Stimulated activated CD8-positive, alpha-beta memory T cell treated with anti-CD3 and anti-CD28 coated beads, Interleukin-15, amount 100 ng/mL, for 4 hours (primary cell): ENCODE measurements at regions not wholly inside any gene's neighbourhood (a gene's known extent, or its start where the extent isn't known, plus 50 kb on each side); places are given as distances from the start of the nearest gene placed in this dataset.

Experiments
- DNase-seq, 2 donors: peaks; one replicate each; pipeline ENCODE4 v3.0.0-alpha.2; 2020; ENCODE audit warnings: low read depth in 2 of 2

- DNase-seq: no peak
Observed at GRCh38 chr20:59431014-59431413, 130.6 kb downstream of the EDN3 start.

DNA sequence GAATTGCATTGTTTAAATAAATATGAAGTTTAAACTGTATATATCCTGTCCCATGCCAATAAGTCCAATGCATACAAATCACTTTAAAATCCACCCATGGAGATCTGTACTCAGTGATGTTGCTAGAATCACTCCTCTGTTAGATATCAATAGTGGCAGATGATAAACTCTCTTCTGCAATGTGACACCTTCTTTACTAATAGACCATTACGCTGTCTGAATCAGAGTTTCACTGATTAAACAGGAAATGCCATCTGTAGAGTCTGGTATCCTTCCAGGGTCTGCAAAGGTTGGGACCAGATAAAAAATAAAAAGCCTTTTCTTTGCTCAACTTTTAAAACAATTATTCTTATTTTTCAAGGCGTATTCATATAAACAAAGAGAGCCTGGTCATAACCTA, 134.5 kb downstream of the EDN3 start:
- DNase-seq: no peak

GRCh38 chr20:59435518-59435917, 135.1 kb downstream of the EDN3 start:
- DNase-seq: no peak

DNA sequence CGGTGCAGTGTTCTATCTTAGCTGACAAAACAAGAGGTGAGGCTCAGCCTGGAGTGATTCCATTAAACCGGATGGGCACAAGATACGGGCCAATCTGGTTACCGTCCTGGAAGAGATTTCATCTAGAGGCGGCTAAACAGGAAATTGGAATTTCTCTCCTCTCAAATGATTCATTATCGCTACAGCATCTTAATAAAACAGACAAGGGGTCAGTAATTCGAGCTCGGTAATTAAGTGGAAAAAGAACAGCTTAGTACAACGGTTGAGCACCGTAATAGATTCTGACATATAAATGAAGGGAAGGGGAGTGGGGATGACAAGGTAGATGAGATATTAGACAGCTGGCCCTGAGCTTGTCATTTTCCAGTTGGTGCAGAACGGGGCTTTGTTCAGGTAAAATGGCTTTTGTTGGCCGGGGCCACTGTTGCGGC, 137.2 kb downstream of the EDN3 start:
- no peak for DNase-seq

GRCh38 chr20:59438201-59438600, 137.8 kb downstream of the EDN3 start:
- no peak for DNase-seq

GRCh38 chr20:59439243-59439642, 138.8 kb downstream of the EDN3 start:
- DNase-seq: no peak

DNA sequence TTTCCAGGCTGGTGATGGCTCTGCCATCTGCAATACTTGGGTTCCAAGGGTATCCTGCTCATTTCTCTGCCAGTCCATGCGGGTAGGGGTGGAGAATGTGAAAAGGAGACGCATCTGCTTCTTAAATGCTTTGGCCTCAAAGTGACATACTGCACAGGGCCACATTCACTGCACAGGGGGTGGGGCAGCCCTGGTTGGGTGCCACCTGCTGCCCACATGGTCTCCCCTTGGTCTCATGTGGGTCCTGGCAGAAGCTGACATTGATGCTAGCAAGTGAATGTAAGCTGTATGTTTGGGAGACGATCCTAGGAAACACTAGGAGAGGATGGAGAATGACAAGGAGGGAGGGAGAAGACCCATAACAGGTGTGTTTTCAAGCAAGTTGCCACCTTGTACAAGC, 140.9 kb downstream of the EDN3 start:
- DNase-seq: no peak

GRCh38 chr20:59441860-59442810, 141.7 kb downstream of the EDN3 start:
- no peak for DNase-seq

GRCh38 chr20:59443550-59443949, 143.1 kb downstream of the EDN3 start:
- no peak for DNase-seq

DNA sequence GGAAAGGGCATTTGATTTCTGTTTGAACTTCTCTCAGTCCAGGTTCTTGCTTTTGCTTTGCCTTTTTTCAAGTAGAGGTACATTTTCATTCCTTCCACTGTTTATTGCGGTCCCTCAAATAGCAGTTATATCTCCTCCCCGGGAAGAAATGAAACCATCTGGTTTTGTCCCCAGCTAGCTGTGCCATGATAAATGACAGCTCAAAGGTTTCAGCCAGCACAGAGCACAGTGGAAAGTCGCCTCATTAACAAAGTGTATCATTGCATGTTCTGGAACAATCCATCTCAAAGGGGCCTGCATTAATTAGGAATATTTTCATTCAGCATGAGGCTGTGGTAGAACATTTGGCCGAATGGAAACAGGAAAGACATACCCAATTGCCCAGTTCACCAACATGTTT, 146.0 kb downstream of the EDN3 start:
- DNase-seq: no peak

DNA sequence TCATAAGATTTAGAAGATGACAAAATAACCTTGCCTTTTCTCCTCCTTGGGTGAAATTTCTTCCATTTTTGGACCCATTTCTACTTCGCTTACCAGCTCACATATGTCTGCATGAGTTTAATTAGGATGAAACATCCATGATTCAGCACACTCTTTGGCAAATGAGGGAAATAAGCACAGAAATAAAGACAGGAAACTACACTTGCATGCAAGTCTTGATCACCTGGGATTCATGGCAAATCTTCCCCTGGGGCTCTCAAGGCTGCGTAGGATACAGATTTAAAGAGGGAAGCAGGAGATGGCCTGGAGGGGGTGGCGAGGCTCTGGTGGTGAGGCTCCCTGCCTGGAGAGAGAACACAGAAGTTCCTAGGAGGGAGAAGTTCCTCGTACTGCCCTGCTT, 147.8 kb downstream of the EDN3 start:
- no peak for DNase-seq

- DNase-seq: no peak
Observed at GRCh38 chr20:59448851-59449444, 148.5 kb downstream of the EDN3 start.

DNA sequence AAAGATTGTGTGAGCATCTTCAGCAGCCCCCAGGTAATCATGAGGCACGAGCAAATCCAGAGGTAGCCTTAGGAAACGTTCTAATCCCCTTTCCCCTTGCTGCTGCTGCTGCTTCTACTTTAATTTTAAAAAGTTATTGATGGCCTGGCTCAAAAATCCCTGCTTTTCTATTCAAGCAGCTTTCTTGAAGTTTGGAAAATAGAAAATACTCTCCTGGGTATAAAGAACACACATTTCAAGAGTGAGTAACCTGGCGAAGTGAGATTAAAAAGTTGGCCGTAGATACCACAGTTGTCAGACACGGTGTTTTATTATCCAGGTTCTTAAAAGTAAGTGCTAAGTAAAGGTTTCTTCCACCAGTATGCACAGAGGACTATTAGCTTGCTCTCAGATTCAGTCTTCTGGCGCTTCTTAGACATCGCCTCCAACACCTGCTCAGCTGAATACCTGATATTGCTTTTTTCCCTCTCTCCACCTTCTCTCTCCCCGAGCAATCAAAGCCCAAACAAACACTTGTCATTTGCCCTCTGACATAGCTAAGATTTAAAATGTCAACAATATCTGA, 150.7 kb downstream of the EDN3 start:
- no peak for DNase-seq

- DNase-seq: no peak
Observed at GRCh38 chr20:59451641-59452040, 151.2 kb downstream of the EDN3 start.

GRCh38 chr20:59452856-59453255, 151.5 kb upstream of the PHACTR3 start:
- DNase-seq: no peak

DNA sequence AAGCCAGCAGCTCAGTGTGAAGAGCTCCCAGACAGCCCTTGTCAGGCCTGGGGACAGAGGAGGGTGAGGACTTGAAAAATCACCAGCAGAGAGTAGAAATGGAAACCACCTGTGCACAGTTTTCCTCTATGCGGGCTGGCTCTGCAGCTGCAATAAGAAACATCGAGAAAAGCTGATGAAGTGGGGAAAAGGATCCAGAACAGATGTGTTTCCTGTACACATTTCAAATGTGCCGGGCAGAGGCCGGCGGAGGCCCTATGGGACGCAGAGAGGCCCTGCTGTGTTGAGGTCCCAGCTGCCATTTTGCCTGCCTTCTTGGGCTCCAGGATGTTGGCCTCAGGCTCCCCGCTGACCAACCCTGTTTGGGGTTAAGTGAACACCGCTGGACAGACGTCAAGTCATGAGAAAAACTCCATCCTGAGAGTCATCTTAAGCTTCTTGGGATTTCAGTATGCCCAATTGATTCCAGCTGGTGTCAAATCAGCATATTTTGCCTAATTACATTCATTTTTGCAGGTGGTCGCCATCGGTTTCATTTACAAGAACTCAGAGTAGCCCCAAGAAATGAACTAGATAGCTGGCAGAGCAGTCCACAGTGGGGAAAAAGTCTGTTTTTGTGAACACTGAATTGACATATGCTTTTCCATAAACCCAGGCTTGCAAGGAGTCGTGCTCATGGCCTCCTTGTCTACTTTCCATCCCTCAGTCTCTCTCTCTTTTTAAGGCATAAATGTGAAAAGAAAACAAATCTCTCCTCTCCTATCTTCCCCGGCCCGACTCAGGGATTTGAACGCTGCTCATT, 150.4 kb upstream of the PHACTR3 start:
- DNase-seq: no peak

DNA sequence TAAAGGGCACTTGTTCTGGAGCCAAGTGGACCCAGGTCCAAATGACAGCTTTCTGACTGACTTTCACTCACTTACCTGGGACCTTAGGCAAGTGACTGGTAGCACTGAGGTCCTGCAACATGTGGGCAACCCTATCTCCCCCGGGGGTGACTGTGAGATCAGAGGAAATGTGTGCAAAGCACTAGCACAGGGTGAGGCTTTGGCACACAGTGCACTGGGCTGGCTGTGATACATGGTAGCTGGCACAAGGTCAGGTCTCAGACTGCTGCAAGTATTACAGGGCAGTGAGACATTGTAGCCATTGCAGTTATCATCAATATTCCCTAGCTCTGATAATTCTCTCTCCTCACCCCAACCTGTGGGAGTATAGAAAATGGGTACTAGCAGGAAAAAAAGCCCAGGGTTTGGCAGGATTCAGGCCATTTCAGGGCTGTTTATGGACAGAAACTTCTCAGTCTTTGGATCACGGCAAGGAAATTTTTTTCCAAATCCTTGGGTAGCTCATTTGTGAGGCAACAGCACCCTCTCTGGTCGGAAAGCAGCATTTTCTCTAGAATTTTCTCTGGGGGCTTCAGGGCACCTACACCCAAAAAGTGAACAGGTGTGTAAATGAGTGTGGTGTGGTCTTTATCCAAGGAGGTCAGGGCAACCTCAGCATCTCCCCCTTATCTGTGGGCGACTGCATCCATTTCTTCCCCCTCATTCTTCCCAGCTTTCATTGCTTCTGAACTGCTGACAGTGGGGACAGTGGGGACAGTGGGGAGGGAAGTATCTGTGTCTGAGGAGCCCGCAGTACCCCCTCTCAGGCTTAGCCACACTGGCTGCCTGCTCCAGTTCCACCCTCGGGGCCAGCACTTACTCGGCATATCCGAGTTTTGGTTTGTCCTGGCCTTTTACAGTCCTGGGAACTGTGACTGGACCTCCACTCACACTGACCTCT, 148.7 kb upstream of the PHACTR3 start:
- no peak for DNase-seq

DNA sequence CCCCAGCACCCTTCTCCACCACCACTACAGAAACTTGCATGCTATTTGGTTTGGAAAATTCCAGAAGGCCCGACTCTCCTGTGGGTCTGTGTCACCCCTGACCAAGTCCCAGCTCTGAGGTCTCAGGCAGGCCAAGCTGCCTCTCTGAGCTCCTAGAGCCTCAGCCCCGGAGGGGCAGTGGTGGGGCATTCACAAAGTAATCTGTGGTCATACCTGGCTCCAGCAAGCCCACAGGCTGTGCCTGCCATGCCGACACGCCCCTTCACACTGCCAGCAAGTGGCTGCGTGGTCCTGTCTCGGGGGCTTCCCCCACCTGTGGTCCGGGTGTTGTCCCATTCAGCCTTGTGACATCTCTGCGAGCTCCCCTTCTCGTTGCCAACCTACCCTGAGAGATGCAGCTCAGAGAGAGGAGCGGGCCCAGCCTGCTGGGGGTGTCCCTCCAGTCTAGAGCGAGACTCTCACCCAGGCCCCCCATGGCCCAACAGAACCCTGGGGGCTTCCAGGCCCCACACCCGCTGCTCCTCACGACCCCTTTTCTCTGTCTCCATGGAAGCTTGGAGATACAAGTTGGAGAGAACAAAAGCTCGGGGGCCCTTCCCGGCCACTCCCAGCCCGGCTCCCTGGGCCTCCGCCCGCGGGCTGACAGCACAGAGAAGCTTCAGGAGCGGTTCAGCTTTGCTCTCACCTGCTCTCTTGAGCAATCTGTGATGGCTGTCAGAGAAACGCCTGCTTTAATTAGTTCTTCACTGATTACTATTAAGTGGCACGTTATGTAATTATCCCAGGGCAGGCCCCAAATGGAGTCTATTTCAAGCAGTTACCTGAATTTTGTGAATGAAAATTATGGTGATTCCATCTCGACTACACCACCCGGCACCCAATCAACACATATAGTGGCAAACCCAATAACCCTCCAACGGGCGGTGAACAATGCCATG, 147.7 kb upstream of the PHACTR3 start:
- DNase-seq: no peak

DNA sequence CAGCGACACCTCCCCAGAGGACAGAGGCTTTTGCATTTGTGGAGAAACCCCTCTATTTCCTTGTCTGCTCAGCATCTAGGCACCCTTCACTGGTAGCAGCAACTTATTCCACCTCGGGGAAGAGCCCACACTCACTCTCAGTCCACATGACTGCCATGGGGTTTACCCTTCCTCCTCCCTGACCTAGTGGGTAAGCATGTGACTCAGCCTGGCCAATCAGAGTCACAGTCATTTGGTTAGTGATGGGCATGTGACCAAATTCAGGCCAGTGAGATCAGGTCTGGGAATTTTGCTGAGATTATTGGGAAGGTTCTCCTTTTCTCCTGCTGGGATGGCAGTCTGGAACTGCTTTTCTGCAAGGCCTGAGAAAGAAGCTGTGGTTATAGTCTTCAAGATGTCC, 145.7 kb upstream of the PHACTR3 start:
- DNase-seq: no peak

GRCh38 chr20:59459586-59459985, 144.8 kb upstream of the PHACTR3 start:
- DNase-seq: no peak
